Caco-2 (cell line): ENCODE measurements at regions not wholly inside any gene's neighbourhood (a gene's known extent, or its start where the extent isn't known, plus 50 kb on each side); places are given as distances from the start of the nearest gene placed in this dataset.

Experiments used
- BruUV-seq: library from RNA; stranded (reverse); fragments of 400-500 nt; replicated peaks from 2 replicates; lab custom pipeline; 2021; lab: Mats Ljungman, UMichigan
- CTCF ChIA-PET: fragments of 300-600 bp; sonication (Branson Sonifier 250); formaldehyde crosslinking; loops from one replicate; lab custom pipeline; 2022; ENCODE audit warnings: antibody characterized with exemption; lab: Charles Lee
- POLR2A ChIA-PET: fragments of 300-600 bp; sonication (Branson Sonifier 250); formaldehyde crosslinking; loops from one replicate; lab custom pipeline; 2022; ENCODE audit warnings: antibody characterized with exemption; lab: Charles Lee
- DNase-seq, 2 experiments: peaks; one replicate each; pipeline versions ENCODE4 v3.0.0 to v3.0.0-alpha.2; 2020 to 2022
- H3K27me3 ChIP-seq: replicated peaks from 2 replicates; pipeline ENCODE4 v1.6.0; 2011; ENCODE audit warnings: low read length; ENCODE audit not compliant: control insufficient read depth, insufficient read depth
- H3K36me3 ChIP-seq: 2 replicates; pipeline ENCODE4 v1.5.1; 2011; ENCODE audit warnings: low read length; ENCODE audit not compliant: control insufficient read depth, insufficient read depth
- H3K4me1 ChIP-seq: fragments of 250-450 bp; sonication (Bioruptor Pico); 2 replicates; pipeline ENCODE4 v1.5.1; 2020; ENCODE audit warnings: mild to moderate bottlenecking
- H3K4me3 ChIP-seq: 2 replicates; pipeline ENCODE4 v1.5.1; 2011; ENCODE audit warnings: low read depth, mild to moderate bottlenecking, control low read depth, low read length
- H3K9me3 ChIP-seq: fragments of 250-450 bp; sonication (Bioruptor Pico); 2 replicates; pipeline ENCODE4 v1.5.1; 2020; ENCODE audit warnings: mild to moderate bottlenecking, moderate library complexity
- H3K27ac Mint-ChIP-seq: one replicate; pipeline ENCODE4 v1.8.0; 2022; ENCODE audit warnings: mixed read lengths; ENCODE audit not compliant: unreplicated experiment
- H3K27me3 Mint-ChIP-seq: one replicate; pipeline ENCODE4 v1.8.0; 2022; ENCODE audit warnings: mixed read lengths; ENCODE audit not compliant: insufficient read depth, unreplicated experiment
- H3K36me3 Mint-ChIP-seq: one replicate; pipeline ENCODE4 v1.8.0; 2022; ENCODE audit warnings: mild to moderate bottlenecking, mixed read lengths; ENCODE audit not compliant: insufficient read depth, unreplicated experiment
- H3K4me1 Mint-ChIP-seq: one replicate; pipeline ENCODE4 v1.8.0; 2022; ENCODE audit warnings: low read depth, mixed read lengths; ENCODE audit not compliant: unreplicated experiment
- H3K4me3 Mint-ChIP-seq: one replicate; pipeline ENCODE4 v1.8.0; 2022; ENCODE audit warnings: mild to moderate bottlenecking, moderate library complexity, mixed read lengths; ENCODE audit not compliant: unreplicated experiment
- H3K9me3 Mint-ChIP-seq: one replicate; pipeline ENCODE4 v1.8.0; 2022; ENCODE audit warnings: mixed read lengths; ENCODE audit not compliant: unreplicated experiment
- intact Hi-C: fragments of 100-400 bp; cut with micrococcal nuclease; formaldehyde crosslinking; loops from one replicate; pipeline ENCODE4 v1.10.0; 2022; ENCODE audit not compliant: unreplicated experiment
- TF ChIP-seq, protein P1 (sequence below), 2 experiments: fragments of 200-600 bp in 1 of 2; IDR thresholded peaks; 1 replicate in 1 of 2; 2 replicates in 1 of 2; pipeline versions ENCODE4 v1.5.1 to v1.8.0; 2011 to 2022; ENCODE audit warnings: antibody characterized with exemption in 1 of 2, control low read depth in 1 of 2, inconsistent platforms in 1 of 2, low read depth in 1 of 2, low read length in 1 of 2, mild to moderate bottlenecking in 1 of 2, moderate library complexity in 1 of 2; ENCODE audit not compliant: insufficient read depth in 1 of 2, severe bottlenecking in 1 of 2, unreplicated experiment in 1 of 2

DNA sequence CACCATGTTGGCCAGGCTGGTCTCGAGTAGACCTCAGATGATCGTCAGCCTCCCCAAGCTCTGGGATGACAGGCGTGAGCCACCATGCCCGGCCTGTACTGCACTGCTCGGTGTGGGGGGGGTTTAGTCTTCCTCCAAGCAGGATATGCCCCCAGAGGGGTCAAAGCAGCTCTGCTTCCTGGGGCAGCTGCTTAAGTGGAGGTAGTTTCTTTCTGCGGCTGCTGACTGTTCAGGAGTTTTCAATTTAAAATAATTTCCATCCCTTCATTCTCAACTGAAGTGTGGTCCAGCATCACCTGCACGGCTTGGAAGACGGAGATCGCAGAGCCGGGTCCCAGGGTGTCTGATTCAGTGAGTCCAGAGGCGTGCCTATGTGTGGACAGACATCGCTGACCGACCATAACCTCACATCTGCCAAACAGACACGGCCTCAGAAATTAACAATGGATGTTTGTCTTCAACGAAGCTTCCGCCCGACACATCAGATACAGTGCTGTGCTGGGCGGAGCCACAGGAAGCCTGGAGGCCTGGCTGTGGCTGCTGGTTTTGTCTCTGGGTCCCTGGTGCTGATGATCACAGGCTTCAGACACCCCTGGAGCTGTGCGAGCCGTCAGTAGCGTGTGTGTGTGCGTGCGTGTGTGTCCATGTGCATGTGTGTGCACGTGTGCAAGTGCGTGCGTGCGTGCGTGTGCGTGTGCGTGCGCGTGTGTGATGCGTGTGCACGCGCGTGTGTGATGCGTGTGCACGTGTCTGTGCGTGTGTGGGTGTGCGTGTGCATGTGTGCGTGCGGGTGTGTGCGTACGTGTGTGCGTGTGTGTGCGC, 226.5 kb upstream of the PITRM1 start:
- DNase-seq: no peak
- ChIA-PET CTCF (no interaction called here), POLR2A (no interaction called here)
- no peaks in the 10 kb centered on the region for H3K27me3 ChIP-seq
- no peak overlapping the region for H3K4me3 ChIP-seq
- H3K4me1 ChIP-seq: no peaks in the 10 kb centered on the region
- H3K9me3 ChIP-seq: no peaks in the 10 kb centered on the region
- H3K4me1 Mint-ChIP-seq: no peaks in the 10 kb centered on the region
- no peak overlapping the region for H3K4me3 Mint-ChIP-seq
- no peaks in the 10 kb centered on the region for H3K36me3 ChIP-seq
- TF ChIP-seq, protein P1, sequence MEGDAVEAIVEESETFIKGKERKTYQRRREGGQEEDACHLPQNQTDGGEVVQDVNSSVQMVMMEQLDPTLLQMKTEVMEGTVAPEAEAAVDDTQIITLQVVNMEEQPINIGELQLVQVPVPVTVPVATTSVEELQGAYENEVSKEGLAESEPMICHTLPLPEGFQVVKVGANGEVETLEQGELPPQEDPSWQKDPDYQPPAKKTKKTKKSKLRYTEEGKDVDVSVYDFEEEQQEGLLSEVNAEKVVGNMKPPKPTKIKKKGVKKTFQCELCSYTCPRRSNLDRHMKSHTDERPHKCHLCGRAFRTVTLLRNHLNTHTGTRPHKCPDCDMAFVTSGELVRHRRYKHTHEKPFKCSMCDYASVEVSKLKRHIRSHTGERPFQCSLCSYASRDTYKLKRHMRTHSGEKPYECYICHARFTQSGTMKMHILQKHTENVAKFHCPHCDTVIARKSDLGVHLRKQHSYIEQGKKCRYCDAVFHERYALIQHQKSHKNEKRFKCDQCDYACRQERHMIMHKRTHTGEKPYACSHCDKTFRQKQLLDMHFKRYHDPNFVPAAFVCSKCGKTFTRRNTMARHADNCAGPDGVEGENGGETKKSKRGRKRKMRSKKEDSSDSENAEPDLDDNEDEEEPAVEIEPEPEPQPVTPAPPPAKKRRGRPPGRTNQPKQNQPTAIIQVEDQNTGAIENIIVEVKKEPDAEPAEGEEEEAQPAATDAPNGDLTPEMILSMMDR (IDR thresholded peaks at IDR 0.05; ENCODE audit: insufficient read depth in 1 of 2, low read depth in 1 of 2, low read length in 1 of 2, severe bottlenecking in 1 of 2, unreplicated experiment in 1 of 2): no peak
- H3K27ac Mint-ChIP-seq: no peak overlapping the region
- intact Hi-C loops: no loop called here
- H3K27me3 Mint-ChIP-seq: no peaks in the 10 kb centered on the region
- no peaks in the 10 kb centered on the region for H3K9me3 Mint-ChIP-seq
- no TSS peak for BruUV-seq
- no peaks in the 10 kb centered on the region for H3K36me3 Mint-ChIP-seq

DNA sequence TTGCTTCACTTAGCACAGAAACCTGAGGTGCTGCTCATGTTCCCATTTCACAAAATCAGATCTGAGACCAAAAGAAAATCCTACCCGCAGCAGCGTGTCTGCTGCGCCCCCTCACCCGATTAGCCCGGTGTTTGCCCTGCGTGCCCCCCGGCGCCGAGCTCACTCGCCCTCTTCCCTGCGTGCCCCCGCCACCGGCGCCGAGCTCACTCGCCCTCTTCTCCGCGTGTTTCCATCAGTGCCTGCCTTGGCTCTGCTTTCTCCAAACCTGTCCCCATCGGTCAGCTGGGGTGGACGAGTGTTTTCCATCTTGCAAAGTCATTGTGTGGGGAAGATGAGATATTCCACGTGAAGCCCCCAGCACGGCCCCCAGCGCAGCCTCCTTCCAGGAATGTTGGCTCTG, 225.3 kb upstream of the PITRM1 start:
- ChIA-PET CTCF (no interaction called here), POLR2A (interaction anchor here (0.6 kb wide), 1 partner anchor 593 kb away, joined by 3 read pairs; no protein-coding TSS in a partner anchor)
- peak overlapping the region; percentile 57 for H3K4me3 Mint-ChIP-seq
- DNase-seq: no peak
- no peaks in the 10 kb centered on the region for H3K36me3 Mint-ChIP-seq
- TF ChIP-seq, protein P1 (IDR thresholded peaks at IDR 0.05; ENCODE audit: insufficient read depth in 1 of 2, low read depth in 1 of 2, low read length in 1 of 2, severe bottlenecking in 1 of 2, unreplicated experiment in 1 of 2): no peak
- intact Hi-C loops: no loop called here
- no peak overlapping the region for H3K27ac Mint-ChIP-seq
- H3K4me1 Mint-ChIP-seq: no peaks in the 10 kb centered on the region
- Histone ChIP-seq H3K4me1 (no peaks in the 10 kb centered on the region), H3K27me3 (no peaks in the 10 kb centered on the region), H3K9me3 (no peaks in the 10 kb centered on the region), H3K36me3 (no peaks in the 10 kb centered on the region), H3K4me3 (peak overlapping the region; percentile 9)
- H3K27me3 Mint-ChIP-seq: no peaks in the 10 kb centered on the region
- H3K9me3 Mint-ChIP-seq: no peaks in the 10 kb centered on the region
- BruUV-seq: no TSS peak

- TF ChIP-seq, protein P1 (IDR thresholded peaks at IDR 0.05; ENCODE audit: insufficient read depth in 1 of 2, low read depth in 1 of 2, low read length in 1 of 2, severe bottlenecking in 1 of 2, unreplicated experiment in 1 of 2): no peak
- no peaks in the 10 kb centered on the region for H3K27me3 Mint-ChIP-seq
- no peaks in the 10 kb centered on the region for H3K9me3 ChIP-seq
- H3K9me3 Mint-ChIP-seq: no peaks in the 10 kb centered on the region
- intact Hi-C loops: no loop called here
- H3K4me3 ChIP-seq: no peak overlapping the region
- no peaks in the 10 kb centered on the region for H3K36me3 ChIP-seq
- no peak for DNase-seq
- H3K4me1 ChIP-seq: no peaks in the 10 kb centered on the region
- no peaks in the 10 kb centered on the region for H3K36me3 Mint-ChIP-seq
- ChIA-PET CTCF (no interaction called here), POLR2A (interaction anchor here (0.6 kb wide), 1 partner anchor 592 kb away, joined by 3 read pairs; no protein-coding TSS in a partner anchor)
- H3K4me3 Mint-ChIP-seq: no peak overlapping the region
- H3K27me3 ChIP-seq: no peaks in the 10 kb centered on the region
- BruUV-seq: no TSS peak
- H3K4me1 Mint-ChIP-seq: no peaks in the 10 kb centered on the region
- H3K27ac Mint-ChIP-seq: no peak overlapping the region
Measured at GRCh38 chr10:3397231-3397630, 224.6 kb upstream of the PITRM1 start.
